SK-N-SH (cell line): ENCODE measurements at regions not wholly inside any gene's neighbourhood (a gene's known extent, or its start where the extent isn't known, plus 50 kb on each side); places are given as distances from the start of the nearest gene placed in this dataset.

Source experiments
- CTCF ChIA-PET: fragments of 300-600, 350-600 bp; formaldehyde crosslinking; extraction: SDS; loops from one replicate; lab custom pipeline; 2021; lab: Yijun Ruan, JAX
- POLR2A ChIA-PET: fragments of 350-600 bp; sonication (Branson Sonifier 250); formaldehyde crosslinking; extraction: SDS; loops from one replicate; lab custom pipeline; 2020; ENCODE audit warnings: antibody characterized with exemption, inconsistent platforms; lab: Yijun Ruan, JAX
- DNase-seq: peaks from one replicate; pipeline ENCODE4 v3.0.0; 2012
- H2AFZ ChIP-seq: fragments of 200-600 bp; sonication (generic); 2 replicates; pipeline ENCODE4 v1.8.1; 2016; ENCODE audit warnings: antibody characterized with exemption, mild to moderate bottlenecking, low read depth
- H3F3A ChIP-seq: fragments of 200-600 bp; sonication (generic); replicated peaks from 2 replicates; pipeline ENCODE3; 2016; ENCODE audit warnings: antibody characterized with exemption, mild to moderate bottlenecking; ENCODE audit not compliant: insufficient read depth
- H3K27ac ChIP-seq, 2 experiments: fragments of 200-500 bp in 1 of 2; fragments of 200-600 bp in 1 of 2; sonication (Bioruptor generic) in 1 of 2; sonication (generic), shearing (Covaris generic) in 1 of 2; 2 replicates each; pipeline versions ENCODE4 v1.5.1 to v1.6.1; 2014 to 2016; ENCODE audit warnings: low read depth in 2 of 2, inconsistent platforms in 1 of 2, low read length in 1 of 2, mild to moderate bottlenecking in 1 of 2, mixed read lengths in 1 of 2
- H3K27me3 ChIP-seq: fragments of 200-600 bp; sonication (generic), shearing (Covaris generic); 2 replicates; pipeline ENCODE4 v1.6.1; 2016; ENCODE audit warnings: mixed run types; ENCODE audit not compliant: insufficient read depth
- H3K36me3 ChIP-seq, 2 experiments: fragments of 200-500 bp in 1 of 2; fragments of 200-600 bp in 1 of 2; sonication (Bioruptor generic) in 1 of 2; sonication (generic) in 1 of 2; replicated peaks in 1 of 2; 2 replicates each; pipeline versions ENCODE3 to v1.5.1; 2014 to 2016; ENCODE audit warnings: low read length in 1 of 2, mild to moderate bottlenecking in 1 of 2; ENCODE audit not compliant: insufficient read depth in 2 of 2, control insufficient read depth in 1 of 2
- H3K4me1 ChIP-seq, 2 experiments: fragments of 200-500 bp in 1 of 2; fragments of 200-600 bp in 1 of 2; sonication (Bioruptor generic) in 1 of 2; sonication (generic), shearing (Covaris generic) in 1 of 2; 2 replicates each; pipeline versions ENCODE4 v1.5.1 to v1.6.1; 2014 to 2016; ENCODE audit warnings: low read depth in 1 of 2, low read length in 1 of 2, mixed run types in 1 of 2; ENCODE audit not compliant: insufficient read depth in 2 of 2, control insufficient read depth in 1 of 2
- H3K4me2 ChIP-seq: fragments of 200-600 bp; sonication (generic), shearing (Covaris generic); 2 replicates; pipeline ENCODE4 v1.6.1; 2017; ENCODE audit warnings: mixed run types
- H3K4me3 ChIP-seq, 2 experiments: fragments of 200-500 bp in 1 of 2; fragments of 200-600 bp in 1 of 2; sonication (Bioruptor generic) in 1 of 2; sonication (generic), shearing (Covaris generic) in 1 of 2; 2 replicates each; pipeline versions ENCODE4 v1.5.1 to v1.8.1; 2014 to 2016; ENCODE audit warnings: low read depth in 2 of 2, inconsistent platforms in 1 of 2, low read length in 1 of 2, mild to moderate bottlenecking in 1 of 2, mixed read lengths in 1 of 2, moderate library complexity in 1 of 2
- H3K79me2 ChIP-seq: fragments of 200-600 bp; sonication (generic); 2 replicates; pipeline ENCODE4 v1.8.1; 2017; ENCODE audit warnings: mild to moderate bottlenecking; ENCODE audit not compliant: insufficient read depth
- H3K9ac ChIP-seq: fragments of 200-600 bp; sonication (generic); 2 replicates; pipeline ENCODE4 v1.6.1; 2017; ENCODE audit warnings: mixed run types
- H3K9me2 ChIP-seq: fragments of 200-600 bp; sonication (generic); 2 replicates; pipeline ENCODE4 v1.6.1; 2017; ENCODE audit warnings: mixed run types
- H3K9me3 ChIP-seq: fragments of 200-600 bp; sonication (generic); 2 replicates; pipeline ENCODE4 v1.6.1; 2017; ENCODE audit warnings: mixed run types, mild to moderate bottlenecking, moderate library complexity
- H4K20me1 ChIP-seq: fragments of 200-600 bp; sonication (generic); 2 replicates; pipeline ENCODE4 v1.6.1; 2017; ENCODE audit warnings: mild to moderate bottlenecking, mixed run types; ENCODE audit not compliant: insufficient read depth
- EP300 ChIP-seq, 2 experiments: IDR thresholded peaks; 2 replicates each; pipeline versions ENCODE4 v1.4.0 to v1.6.1; 2012; ENCODE audit warnings: borderline replicate concordance in 1 of 2, low read depth in 1 of 2, low read length in 1 of 2
- GATA2 ChIP-seq: sonication (generic); formaldehyde crosslinking; IDR thresholded peaks from 2 replicates; pipeline ENCODE4 v1.5.0; 2020; ENCODE audit warnings: mild to moderate bottlenecking, missing genetic modification reagents
- JUND ChIP-seq: IDR thresholded peaks from 2 replicates; pipeline ENCODE4 v1.4.0; 2012
- MXI1 ChIP-seq: IDR thresholded peaks from 2 replicates; pipeline ENCODE4 v1.6.1; 2012; ENCODE audit warnings: mild to moderate bottlenecking, low read depth, low read length, improper control_type of control experiment
- NFIC ChIP-seq: IDR thresholded peaks from 2 replicates; pipeline ENCODE4 v1.4.0; 2012; ENCODE audit warnings: borderline replicate concordance
- NRF1 ChIP-seq: IDR thresholded peaks from 2 replicates; pipeline ENCODE4 v1.6.1; 2012; ENCODE audit warnings: low read depth, mild to moderate bottlenecking, low read length
- PBX3 ChIP-seq: IDR thresholded peaks from 2 replicates; pipeline ENCODE4; 2012
- POLR2AphosphoS5 ChIP-seq: IDR thresholded peaks from 2 replicates; pipeline ENCODE4 v1.6.1; 2012; ENCODE audit warnings: low read depth, low read length
- RAD21 ChIP-seq: IDR thresholded peaks from 2 replicates; pipeline ENCODE4 v1.6.1; 2012; ENCODE audit warnings: mild to moderate bottlenecking, low read length
- RFX5 ChIP-seq: IDR thresholded peaks from 2 replicates; pipeline ENCODE4 v1.6.1; 2012; ENCODE audit warnings: mild to moderate bottlenecking, improper control_type of control experiment, low read length
- SMC3 ChIP-seq: IDR thresholded peaks from 2 replicates; pipeline ENCODE4 v1.6.1; 2012; ENCODE audit warnings: low read depth, low read length, improper control_type of control experiment
- TCF12 ChIP-seq: IDR thresholded peaks from 2 replicates; pipeline ENCODE4 v1.4.0; 2012
- TEAD4 ChIP-seq: IDR thresholded peaks from 2 replicates; pipeline ENCODE4 v1.4.0; 2012; ENCODE audit warnings: mild to moderate bottlenecking, borderline replicate concordance; ENCODE audit not compliant: insufficient read depth
- USF2 ChIP-seq: fragments of 150-350 bp; IDR thresholded peaks from 2 replicates; pipeline ENCODE4 v1.6.1; 2017; ENCODE audit warnings: antibody characterized with exemption, low read length, low read depth, borderline replicate concordance
- ZBTB33 ChIP-seq: IDR thresholded peaks from 2 replicates; pipeline ENCODE4 v1.4.0; 2012; ENCODE audit warnings: low read depth, borderline replicate concordance
- WGBS: methylation state at CpG from one replicate; pipeline ENCODE4 v1.1.6; 2017; ENCODE audit warnings: low lambda C conversion rate; 5-methylcytosine and 5-hydroxymethylcytosine counted together

- 0% methylated on average over 5 of the region's 5 CpGs for WGBS
- POLR2A ChIA-PET, result no interaction called here
- no peaks in the 10 kb centered on the region for H3F3A ChIP-seq
- H3K9me3 ChIP-seq, result no peaks in the 10 kb centered on the region
- CTCF ChIA-PET, result interaction anchor here (1.2 to 7.0 kb wide), 2 partner anchors 10 to 166 kb away, joined by 3 to 50 read pairs; no protein-coding TSS in a partner anchor
- H3K4me1 ChIP-seq, result no peaks in the 10 kb centered on the region
- no peak overlapping the region for H2AFZ ChIP-seq
- H4K20me1 ChIP-seq, result no peaks in the 10 kb centered on the region
- peaks cover 96% of the 10 kb centered on the region for H3K27me3 ChIP-seq
- no peaks in the 10 kb centered on the region for H3K9me2 ChIP-seq
- H3K9ac ChIP-seq, result no peak overlapping the region
- no peak for DNase-seq
- H3K36me3 ChIP-seq, result no peaks in the 10 kb centered on the region
- H3K4me2 ChIP-seq, result no peak overlapping the region
- TF ChIP-seq TEAD4 (no peak), POLR2AphosphoS5 (no peak), SMC3 (no peak), RAD21 (no peak), NRF1 (no peak), GATA2 (CRISPR knock-in tag) (no peak), PBX3 (no peak), USF2 (no peak), RFX5 (no peak), MXI1 (no peak), ZBTB33 (no peak), NFIC (no peak), TCF12 (no peak)
- H3K27ac ChIP-seq, result no peak overlapping the region
- no peak overlapping the region for H3K4me3 ChIP-seq
- H3K79me2 ChIP-seq, result no peaks in the 10 kb centered on the region
Measured at GRCh38 chr16:85987750-85988078, 88.8 kb downstream of the IRF8 start.

GRCh38 chr16:85988306-85988705 is 89.3 kb downstream of the IRF8 start:
- H3K36me3 ChIP-seq, result no peaks in the 10 kb centered on the region
- DNase-seq, result no peak
- H2AFZ ChIP-seq, result no peak overlapping the region
- WGBS, result 3% methylated on average over 5 of the region's 5 CpGs
- H3K27ac ChIP-seq, result no peak overlapping the region
- no peak overlapping the region for H3K4me2 ChIP-seq
- no peaks in the 10 kb centered on the region for H3K79me2 ChIP-seq
- no peaks in the 10 kb centered on the region for H3K9me2 ChIP-seq
- H3K27me3 ChIP-seq, result peaks cover 96% of the 10 kb centered on the region
- H3F3A ChIP-seq, result no peaks in the 10 kb centered on the region
- TF ChIP-seq EP300 (IDR thresholded peaks at IDR 0.05; ENCODE audit: borderline replicate concordance in 1 of 2, low read depth in 1 of 2, low read length in 1 of 2) (no peak), JUND (no peak), USF2 (no peak)
- ChIA-PET POLR2A (no interaction called here), CTCF (interaction anchor here (7.0 kb wide), 1 partner anchor 167 kb away, joined by 50 read pairs; no protein-coding TSS in a partner anchor)
- no peaks in the 10 kb centered on the region for H3K9me3 ChIP-seq
- no peak overlapping the region for H3K9ac ChIP-seq
- H3K4me1 ChIP-seq, result no peaks in the 10 kb centered on the region
- H4K20me1 ChIP-seq, result no peaks in the 10 kb centered on the region
- no peak overlapping the region for H3K4me3 ChIP-seq
